ENCODE measurements at regions not wholly inside any gene's neighbourhood (a gene's known extent, or its start where the extent isn't known, plus 50 kb on each side); places are given as distances from the start of the nearest gene placed in this dataset.
"Not testable (repeated sequence)": the region's sequence is repeated elsewhere in the genome, so short reads cannot be mapped to it uniquely, and the experiment has no call there.

DNA sequence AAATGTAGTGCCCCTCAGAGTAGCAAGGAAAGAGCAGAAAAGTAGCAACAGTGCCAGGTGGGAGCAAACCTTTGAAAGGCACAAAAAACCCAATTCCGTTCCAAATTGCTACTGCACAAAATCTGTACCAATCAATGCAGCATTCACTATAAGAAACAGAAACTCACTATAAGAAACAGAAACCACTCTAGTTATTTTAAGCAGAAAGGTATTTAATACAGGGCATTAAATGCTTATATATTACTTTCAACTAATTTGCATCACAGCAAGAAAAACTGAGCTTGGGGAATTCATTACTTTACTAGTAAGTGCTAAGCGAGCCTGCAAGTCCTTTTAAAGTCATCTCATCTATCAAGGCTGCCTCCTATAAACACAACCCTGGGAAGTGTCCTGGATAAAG is 116.5 kb upstream of the OLIG3 start:
- peaks cover 74% of the 10 kb centered on the region for H3K27me3 ChIP-seq (ENCODE audit: insufficient read depth, low read length)
- H3K4me1 ChIP-seq (ENCODE audit: control insufficient read depth, insufficient read depth, low read length, unreplicated experiment) = no peaks in the 10 kb centered on the region
- no peaks in the 10 kb centered on the region for H3K79me2 ChIP-seq (ENCODE audit: control insufficient read depth, insufficient read depth, low read length, unreplicated experiment)
- H2AFZ ChIP-seq (ENCODE audit: low read length, unreplicated experiment) = no peak overlapping the region
- no peak overlapping the region for H3K4me3 ChIP-seq (ENCODE audit: low read depth, low read length)
- H3K27ac ChIP-seq (ENCODE audit: low read depth, low read length) = no peak overlapping the region
- no peaks in the 10 kb centered on the region for H3K36me3 ChIP-seq (ENCODE audit: insufficient read depth, low read length)

DNA sequence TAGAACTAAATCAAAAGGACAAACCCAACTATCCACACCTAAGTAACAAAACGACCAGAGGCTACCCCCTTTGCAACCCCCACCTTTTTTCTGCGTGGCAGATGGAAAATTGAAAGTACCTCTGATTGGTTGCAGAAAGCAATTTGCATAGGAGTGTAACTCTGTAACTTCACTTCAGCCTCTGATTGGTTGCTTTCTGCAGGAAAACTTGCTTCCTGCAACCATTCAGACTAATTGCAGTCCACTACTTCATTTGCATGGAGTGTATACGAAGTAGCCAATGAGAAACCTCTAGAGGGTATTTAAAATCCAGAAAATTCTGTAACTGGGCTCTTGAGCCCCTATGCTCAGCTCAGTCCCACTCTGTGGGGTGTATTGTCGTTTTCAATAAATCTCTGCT is 129.1 kb upstream of the OLIG3 start:
- Histone ChIP-seq H3K79me2 (ENCODE audit: control insufficient read depth, insufficient read depth, low read length, unreplicated experiment) (no peaks in the 10 kb centered on the region), H3K27me3 (ENCODE audit: insufficient read depth, low read length) (peaks cover 39% of the 10 kb centered on the region), H3K4me3 (ENCODE audit: low read depth, low read length) (no peak overlapping the region), H3K36me3 (ENCODE audit: insufficient read depth, low read length) (no peaks in the 10 kb centered on the region), H2AFZ (ENCODE audit: low read length, unreplicated experiment) (no peak overlapping the region), H3K27ac (ENCODE audit: low read depth, low read length) (no peak overlapping the region), H3K4me1 (ENCODE audit: control insufficient read depth, insufficient read depth, low read length, unreplicated experiment) (no peaks in the 10 kb centered on the region)

GRCh38 chr6:137625100-137625661 is 131.0 kb upstream of the OLIG3 start:
- Histone ChIP-seq H3K36me3 (ENCODE audit: insufficient read depth, low read length) (no peaks in the 10 kb centered on the region), H3K27me3 (ENCODE audit: insufficient read depth, low read length) (peaks cover 24% of the 10 kb centered on the region), H2AFZ (ENCODE audit: low read length, unreplicated experiment) (no peak overlapping the region), H3K79me2 (ENCODE audit: control insufficient read depth, insufficient read depth, low read length, unreplicated experiment) (no peaks in the 10 kb centered on the region), H3K27ac (ENCODE audit: low read depth, low read length) (no peak overlapping the region), H3K4me3 (ENCODE audit: low read depth, low read length) (no peak overlapping the region), H3K4me1 (ENCODE audit: control insufficient read depth, insufficient read depth, low read length, unreplicated experiment) (no peaks in the 10 kb centered on the region)

DNA sequence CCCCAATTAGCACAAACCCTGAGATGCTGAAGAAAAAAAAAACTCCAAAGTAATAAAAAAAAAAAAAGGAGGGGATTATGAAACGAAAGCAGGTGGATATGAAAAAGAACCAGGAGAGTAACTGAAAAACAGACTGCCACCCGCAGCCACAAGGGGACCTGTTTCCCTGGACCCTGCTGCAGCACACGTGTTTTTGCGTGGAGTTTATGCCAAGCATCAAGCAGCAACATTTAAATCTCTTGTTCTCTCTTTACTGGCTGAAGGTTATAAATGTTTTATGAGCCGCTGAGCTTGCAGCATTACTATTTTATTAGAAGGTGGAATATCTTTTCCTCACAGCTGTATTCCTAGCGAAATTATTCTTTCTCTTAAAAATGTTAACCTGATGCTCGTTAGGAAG is 131.6 kb upstream of the OLIG3 start:
- Histone ChIP-seq H3K27ac (ENCODE audit: low read depth, low read length) (no peak overlapping the region), H3K4me1 (ENCODE audit: control insufficient read depth, insufficient read depth, low read length, unreplicated experiment) (no peaks in the 10 kb centered on the region), H2AFZ (ENCODE audit: low read length, unreplicated experiment) (no peak overlapping the region), H3K36me3 (ENCODE audit: insufficient read depth, low read length) (no peaks in the 10 kb centered on the region), H3K4me3 (ENCODE audit: low read depth, low read length) (no peak overlapping the region), H3K79me2 (ENCODE audit: control insufficient read depth, insufficient read depth, low read length, unreplicated experiment) (no peaks in the 10 kb centered on the region), H3K27me3 (ENCODE audit: insufficient read depth, low read length) (peaks cover 24% of the 10 kb centered on the region)

GRCh38 chr6:137630666-137631065 is 136.5 kb upstream of the OLIG3 start:
- Histone ChIP-seq H3K4me3 (ENCODE audit: low read depth, low read length) (no peak overlapping the region), H2AFZ (ENCODE audit: low read length, unreplicated experiment) (no peak overlapping the region), H3K27ac (ENCODE audit: low read depth, low read length) (no peak overlapping the region)

DNA sequence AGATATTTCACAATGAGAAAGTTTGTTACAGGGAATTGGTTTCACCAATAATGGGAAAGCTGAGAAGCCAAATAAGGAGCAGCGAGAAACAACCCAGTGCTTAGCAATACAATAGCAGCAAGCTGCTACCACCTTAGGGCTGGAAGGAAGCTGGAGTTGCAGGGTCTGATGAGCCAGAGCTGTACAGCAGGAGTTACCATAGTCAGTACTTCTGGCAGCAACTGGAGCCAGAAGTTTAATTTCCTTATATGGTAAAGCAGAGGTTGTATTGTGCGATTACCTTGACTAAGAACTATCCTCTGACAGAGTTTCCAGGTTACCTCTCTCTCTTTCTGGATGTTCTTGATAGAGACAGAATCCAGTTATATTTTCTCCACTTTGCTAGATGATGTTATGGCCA is 137.1 kb upstream of the OLIG3 start:
- Histone ChIP-seq H3K36me3 (ENCODE audit: insufficient read depth, low read length) (no peaks in the 10 kb centered on the region), H2AFZ (ENCODE audit: low read length, unreplicated experiment) (no peak overlapping the region), H3K4me1 (ENCODE audit: control insufficient read depth, insufficient read depth, low read length, unreplicated experiment) (no peaks in the 10 kb centered on the region), H3K27ac (ENCODE audit: low read depth, low read length) (no peak overlapping the region), H3K27me3 (ENCODE audit: insufficient read depth, low read length) (no peaks in the 10 kb centered on the region), H3K4me3 (ENCODE audit: low read depth, low read length) (no peak overlapping the region), H3K79me2 (ENCODE audit: control insufficient read depth, insufficient read depth, low read length, unreplicated experiment) (no peaks in the 10 kb centered on the region)

More at GRCh38 chr6:137630666-137631065, 136.5 kb upstream of the OLIG3 start:
- Histone ChIP-seq H3K4me1 (ENCODE audit: control insufficient read depth, insufficient read depth, low read length, unreplicated experiment) (no peaks in the 10 kb centered on the region), H3K36me3 (ENCODE audit: insufficient read depth, low read length) (no peaks in the 10 kb centered on the region), H3K79me2 (ENCODE audit: control insufficient read depth, insufficient read depth, low read length, unreplicated experiment) (no peaks in the 10 kb centered on the region), H3K27me3 (ENCODE audit: insufficient read depth, low read length) (no peaks in the 10 kb centered on the region)

GRCh38 chr6:137634177-137634576 is 140.0 kb upstream of the OLIG3 start:
- H2AFZ ChIP-seq (ENCODE audit: low read length, unreplicated experiment); H3K27me3 ChIP-seq (ENCODE audit: insufficient read depth, low read length); H3K36me3 ChIP-seq (ENCODE audit: insufficient read depth, low read length); H3K4me3 ChIP-seq (ENCODE audit: low read depth, low read length); H3K79me2 ChIP-seq (ENCODE audit: control insufficient read depth, insufficient read depth, low read length, unreplicated experiment); H3K27ac ChIP-seq (ENCODE audit: low read depth, low read length): not testable (repeated sequence)
- peaks cover 12% of the 10 kb centered on the region for H3K4me1 ChIP-seq (ENCODE audit: control insufficient read depth, insufficient read depth, low read length, unreplicated experiment)

DNA sequence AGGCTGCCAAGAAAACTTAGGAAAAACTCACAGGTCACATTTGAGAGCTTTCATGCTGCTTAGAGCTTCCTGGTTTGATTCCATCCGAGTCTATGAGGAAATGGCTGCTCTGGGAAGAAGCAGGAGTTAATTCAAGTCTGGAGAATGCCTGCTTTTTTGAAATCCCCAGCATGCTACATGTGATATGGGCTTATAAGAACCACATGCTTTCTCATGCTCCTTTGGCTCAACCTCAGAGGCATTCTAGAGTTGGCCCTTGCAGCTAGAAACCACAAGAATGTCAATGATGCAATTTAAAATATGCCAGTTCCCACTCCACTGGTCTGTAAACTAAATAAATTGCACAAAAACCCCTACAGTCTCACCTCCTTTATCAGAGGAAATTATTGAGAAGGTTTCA is 142.9 kb upstream of the OLIG3 start:
- H2AFZ ChIP-seq (ENCODE audit: low read length, unreplicated experiment) = peak overlapping the region; percentile 83
- peaks cover 12% of the 10 kb centered on the region for H3K4me1 ChIP-seq (ENCODE audit: control insufficient read depth, insufficient read depth, low read length, unreplicated experiment)
- 0 out of 2 replicates have a peak overlapping the region, but pooled peaks have one; percentile 22 for H3K27ac ChIP-seq (ENCODE audit: low read depth, low read length)

GRCh38 chr6:137638926-137639706 is 144.9 kb upstream of the OLIG3 start:
- no peak overlapping the region for H3K27ac ChIP-seq (ENCODE audit: low read depth, low read length)
- H3K79me2 ChIP-seq (ENCODE audit: control insufficient read depth, insufficient read depth, low read length, unreplicated experiment) = no peaks in the 10 kb centered on the region
- no peaks in the 10 kb centered on the region for H3K27me3 ChIP-seq (ENCODE audit: insufficient read depth, low read length)
- H3K36me3 ChIP-seq (ENCODE audit: insufficient read depth, low read length) = no peaks in the 10 kb centered on the region
- H2AFZ ChIP-seq (ENCODE audit: low read length, unreplicated experiment) = no peak overlapping the region
- no peak overlapping the region for H3K4me3 ChIP-seq (ENCODE audit: low read depth, low read length)
- H3K4me1 ChIP-seq (ENCODE audit: control insufficient read depth, insufficient read depth, low read length, unreplicated experiment) = peaks cover 12% of the 10 kb centered on the region

More for the DNA sequence above, 142.9 kb upstream of the OLIG3 start:
- Histone ChIP-seq H3K79me2 (ENCODE audit: control insufficient read depth, insufficient read depth, low read length, unreplicated experiment) (no peaks in the 10 kb centered on the region), H3K4me3 (ENCODE audit: low read depth, low read length) (peak overlapping the region; percentile 18; the same call in 1 of the 2 replicates), H3K27me3 (ENCODE audit: insufficient read depth, low read length) (no peaks in the 10 kb centered on the region), H3K36me3 (ENCODE audit: insufficient read depth, low read length) (no peaks in the 10 kb centered on the region)

- Histone ChIP-seq H3K79me2 (ENCODE audit: control insufficient read depth, insufficient read depth, low read length, unreplicated experiment) (no peaks in the 10 kb centered on the region), H3K27ac (ENCODE audit: low read depth, low read length) (no peak overlapping the region), H3K4me3 (ENCODE audit: low read depth, low read length) (no peak overlapping the region), H2AFZ (ENCODE audit: low read length, unreplicated experiment) (no peak overlapping the region), H3K4me1 (ENCODE audit: control insufficient read depth, insufficient read depth, low read length, unreplicated experiment) (peaks cover 12% of the 10 kb centered on the region), H3K27me3 (ENCODE audit: insufficient read depth, low read length) (no peaks in the 10 kb centered on the region), H3K36me3 (ENCODE audit: insufficient read depth, low read length) (no peaks in the 10 kb centered on the region)
Measured at GRCh38 chr6:137640086-137640485, 145.9 kb upstream of the OLIG3 start.

DNA sequence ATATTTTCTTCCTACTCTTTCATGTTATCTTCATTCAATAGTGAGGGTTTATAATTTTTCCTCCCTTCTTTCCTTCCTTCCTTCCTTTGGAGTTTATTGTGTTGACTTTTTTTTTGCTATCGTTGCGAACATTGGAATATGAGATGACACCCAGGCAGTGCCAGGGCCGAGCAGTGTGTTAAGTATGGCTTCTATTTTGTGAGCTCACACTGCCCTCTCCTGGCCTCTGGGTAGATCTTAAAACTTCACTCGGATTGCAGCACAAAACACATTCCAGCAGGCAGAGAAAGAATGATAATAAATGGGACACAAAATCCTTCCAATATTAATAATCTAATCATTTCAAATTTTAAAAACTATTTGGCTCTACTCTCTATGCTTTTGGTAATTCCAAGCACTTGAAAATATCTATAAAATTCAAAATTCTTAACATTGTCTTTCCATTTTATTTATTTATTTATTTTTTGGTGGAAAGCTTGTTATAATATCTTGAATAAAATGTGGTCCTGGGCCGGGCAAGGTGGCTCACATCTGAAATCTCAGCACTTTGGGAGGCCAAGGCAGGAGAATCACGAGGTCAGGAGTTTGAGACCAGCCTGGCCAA is 147.4 kb upstream of the OLIG3 start:
- peaks cover 10% of the 10 kb centered on the region for H3K4me1 ChIP-seq (ENCODE audit: control insufficient read depth, insufficient read depth, low read length, unreplicated experiment)
- no peaks in the 10 kb centered on the region for H3K36me3 ChIP-seq (ENCODE audit: insufficient read depth, low read length)
- no peaks in the 10 kb centered on the region for H3K79me2 ChIP-seq (ENCODE audit: control insufficient read depth, insufficient read depth, low read length, unreplicated experiment)
- H2AFZ ChIP-seq (ENCODE audit: low read length, unreplicated experiment) = no peak overlapping the region
- H3K4me3 ChIP-seq (ENCODE audit: low read depth, low read length) = no peak overlapping the region
- H3K27me3 ChIP-seq (ENCODE audit: insufficient read depth, low read length) = no peaks in the 10 kb centered on the region
- H3K27ac ChIP-seq (ENCODE audit: low read depth, low read length) = no peak overlapping the region

All from ACC112 (cell line).